Jurkat, Clone E6-1 (cell line): ENCODE measurements at regions not wholly inside any gene's neighbourhood (a gene's known extent, or its start where the extent isn't known, plus 50 kb on each side); places are given as distances from the start of the nearest gene placed in this dataset.
"Not testable (repeated sequence)": the region's sequence is repeated elsewhere in the genome, so short reads cannot be mapped to it uniquely, and the experiment has no call there.

ENCODE experiments used
- DNase-seq: peaks from one replicate; pipeline ENCODE4 v3.0.0-alpha.2; 2011; ENCODE audit warnings: low read depth, low spot score
- H3K4me3 ChIP-seq: 2 replicates; pipeline ENCODE4 v1.5.1; 2011; ENCODE audit warnings: mild to moderate bottlenecking, low read length, control low read depth, moderate library complexity

- DNase-seq: no peak
- H3K4me3 ChIP-seq: no peak overlapping the region
Measured at GRCh38 chr4:163077680-163078079, 89.0 kb downstream of the NAF1 start.

GRCh38 chr4:163072222-163072621 lies 94.5 kb downstream of the NAF1 start:
- DNase-seq: no peak
- no peak overlapping the region for H3K4me3 ChIP-seq

GRCh38 chr4:163071308-163071707 lies 95.4 kb downstream of the NAF1 start:
- DNase-seq: no peak
- H3K4me3 ChIP-seq: no peak overlapping the region

- no peak overlapping the region for H3K4me3 ChIP-seq
- no peak for DNase-seq
Measured at GRCh38 chr4:163070023-163070422, 96.7 kb downstream of the NAF1 start.

GRCh38 chr4:163063891-163064290 lies 102.8 kb downstream of the NAF1 start:
- H3K4me3 ChIP-seq: no peak overlapping the region
- DNase-seq: no peak

GRCh38 chr4:163048447-163048846 lies 118.2 kb downstream of the NAF1 start:
- DNase-seq: peak; percentile 22
- no peak overlapping the region for H3K4me3 ChIP-seq

GRCh38 chr4:163042306-163042705 lies 124.4 kb downstream of the NAF1 start:
- DNase-seq: no peak
- H3K4me3 ChIP-seq: no peak overlapping the region

- DNase-seq: no peak
- no peak overlapping the region for H3K4me3 ChIP-seq
Measured at GRCh38 chr4:163017135-163017534, 149.6 kb downstream of the NAF1 start.

GRCh38 chr4:163012816-163013215 lies 153.9 kb downstream of the NAF1 start:
- H3K4me3 ChIP-seq: no peak overlapping the region
- DNase-seq: no peak

GRCh38 chr4:163003979-163004378 lies 162.7 kb downstream of the NAF1 start:
- DNase-seq: no peak

GRCh38 chr4:162988530-162988929 lies 178.2 kb downstream of the NAF1 start:
- DNase-seq: no peak
- no peak overlapping the region for H3K4me3 ChIP-seq

More at GRCh38 chr4:163003979-163004378, 162.7 kb downstream of the NAF1 start:
- H3K4me3 ChIP-seq: no peak overlapping the region

GRCh38 chr4:162985131-162985530 lies 181.6 kb downstream of the NAF1 start:
- no peak for DNase-seq
- H3K4me3 ChIP-seq: no peak overlapping the region

GRCh38 chr4:162984621-162985020 lies 182.1 kb downstream of the NAF1 start:
- no peak overlapping the region for H3K4me3 ChIP-seq
- DNase-seq: no peak

GRCh38 chr4:162981823-162982222 lies 184.9 kb downstream of the NAF1 start:
- DNase-seq: no peak

GRCh38 chr4:162978398-162978797 lies 188.3 kb downstream of the NAF1 start:
- DNase-seq: no peak
- H3K4me3 ChIP-seq: no peak overlapping the region

More at GRCh38 chr4:162981823-162982222, 184.9 kb downstream of the NAF1 start:
- H3K4me3 ChIP-seq: no peak overlapping the region

GRCh38 chr4:162977788-162978187 lies 188.9 kb downstream of the NAF1 start:
- no peak for DNase-seq
- no peak overlapping the region for H3K4me3 ChIP-seq

GRCh38 chr4:162972661-162973330 lies 193.9 kb downstream of the NAF1 start:
- no peak for DNase-seq
- no peak overlapping the region for H3K4me3 ChIP-seq

GRCh38 chr4:162969194-162969593 lies 197.5 kb downstream of the NAF1 start:
- H3K4me3 ChIP-seq: no peak overlapping the region
- no peak for DNase-seq

GRCh38 chr4:162965978-162966377 lies 200.7 kb downstream of the NAF1 start:
- H3K4me3 ChIP-seq, DNase-seq: not testable (repeated sequence)

- DNase-seq: peak; percentile 5
- H3K4me3 ChIP-seq: no peak overlapping the region
Measured at GRCh38 chr4:162959046-162959445, 207.6 kb downstream of the NAF1 start.

GRCh38 chr4:162957521-162958143 lies 209.1 kb downstream of the NAF1 start:
- no peak overlapping the region for H3K4me3 ChIP-seq
- DNase-seq: no peak
